ENCODE measurements at regions not wholly inside any gene's neighbourhood (a gene's known extent, or its start where the extent isn't known, plus 50 kb on each side); places are given as distances from the start of the nearest gene placed in this dataset.

DNA sequence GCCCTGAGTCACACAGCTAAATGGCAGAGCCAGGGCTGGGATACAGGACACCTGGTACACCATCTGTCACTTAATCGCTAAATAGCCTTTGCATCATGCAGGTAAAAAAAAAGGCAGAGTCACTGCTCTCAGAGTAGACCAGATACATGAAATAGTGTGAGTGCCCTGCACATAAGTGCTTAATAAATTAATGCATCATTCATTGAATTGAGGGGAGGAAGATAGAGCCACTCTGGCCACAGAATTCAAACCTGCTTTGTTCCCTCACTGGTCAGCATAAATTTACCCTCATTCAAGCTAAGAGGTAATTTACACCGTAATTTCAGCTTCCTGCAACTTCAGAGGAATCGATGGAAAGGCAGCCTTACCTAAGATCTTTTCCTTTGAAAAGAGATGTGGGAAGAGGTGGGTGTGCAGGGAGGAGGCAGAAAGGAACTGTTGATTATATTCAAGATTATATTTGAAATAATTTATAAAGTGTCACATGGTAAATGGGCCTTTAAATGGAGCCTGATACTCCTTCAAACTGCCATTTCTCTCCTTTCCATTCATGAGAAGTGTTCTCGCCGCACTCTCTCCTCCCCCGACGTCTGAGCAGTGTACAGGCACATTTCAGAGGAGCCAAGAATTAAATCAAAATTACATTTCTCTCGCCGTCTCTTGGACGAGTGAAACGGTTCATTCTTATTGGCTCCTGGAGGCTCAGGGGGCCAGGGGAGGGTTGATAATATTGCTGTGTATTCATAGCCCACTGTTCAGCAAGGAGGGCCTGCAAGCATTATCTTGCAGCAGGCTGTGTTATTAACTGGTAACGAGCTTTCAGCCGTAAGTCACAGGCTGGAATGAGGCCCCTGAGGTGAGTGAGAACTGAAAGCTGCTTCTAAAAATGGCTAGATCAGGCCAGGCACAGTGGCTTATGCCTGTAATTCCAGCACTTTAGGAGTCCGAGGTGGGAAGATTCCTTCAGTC lies 52.2 kb upstream of the HMGXB4 start:
- TF ChIP-seq, protein P1, sequence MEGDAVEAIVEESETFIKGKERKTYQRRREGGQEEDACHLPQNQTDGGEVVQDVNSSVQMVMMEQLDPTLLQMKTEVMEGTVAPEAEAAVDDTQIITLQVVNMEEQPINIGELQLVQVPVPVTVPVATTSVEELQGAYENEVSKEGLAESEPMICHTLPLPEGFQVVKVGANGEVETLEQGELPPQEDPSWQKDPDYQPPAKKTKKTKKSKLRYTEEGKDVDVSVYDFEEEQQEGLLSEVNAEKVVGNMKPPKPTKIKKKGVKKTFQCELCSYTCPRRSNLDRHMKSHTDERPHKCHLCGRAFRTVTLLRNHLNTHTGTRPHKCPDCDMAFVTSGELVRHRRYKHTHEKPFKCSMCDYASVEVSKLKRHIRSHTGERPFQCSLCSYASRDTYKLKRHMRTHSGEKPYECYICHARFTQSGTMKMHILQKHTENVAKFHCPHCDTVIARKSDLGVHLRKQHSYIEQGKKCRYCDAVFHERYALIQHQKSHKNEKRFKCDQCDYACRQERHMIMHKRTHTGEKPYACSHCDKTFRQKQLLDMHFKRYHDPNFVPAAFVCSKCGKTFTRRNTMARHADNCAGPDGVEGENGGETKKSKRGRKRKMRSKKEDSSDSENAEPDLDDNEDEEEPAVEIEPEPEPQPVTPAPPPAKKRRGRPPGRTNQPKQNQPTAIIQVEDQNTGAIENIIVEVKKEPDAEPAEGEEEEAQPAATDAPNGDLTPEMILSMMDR (IDR thresholded peaks at IDR 0.05; ENCODE audit: low read depth, low read length, missing input control), result no peak
- TF ChIP-seq RAD21 (IDR thresholded peaks at IDR 0.05), result no peak
- no peak for TF ChIP-seq TAF1 (conservative IDR thresholded peaks at IDR 0.05)
- TF ChIP-seq, protein P2, sequence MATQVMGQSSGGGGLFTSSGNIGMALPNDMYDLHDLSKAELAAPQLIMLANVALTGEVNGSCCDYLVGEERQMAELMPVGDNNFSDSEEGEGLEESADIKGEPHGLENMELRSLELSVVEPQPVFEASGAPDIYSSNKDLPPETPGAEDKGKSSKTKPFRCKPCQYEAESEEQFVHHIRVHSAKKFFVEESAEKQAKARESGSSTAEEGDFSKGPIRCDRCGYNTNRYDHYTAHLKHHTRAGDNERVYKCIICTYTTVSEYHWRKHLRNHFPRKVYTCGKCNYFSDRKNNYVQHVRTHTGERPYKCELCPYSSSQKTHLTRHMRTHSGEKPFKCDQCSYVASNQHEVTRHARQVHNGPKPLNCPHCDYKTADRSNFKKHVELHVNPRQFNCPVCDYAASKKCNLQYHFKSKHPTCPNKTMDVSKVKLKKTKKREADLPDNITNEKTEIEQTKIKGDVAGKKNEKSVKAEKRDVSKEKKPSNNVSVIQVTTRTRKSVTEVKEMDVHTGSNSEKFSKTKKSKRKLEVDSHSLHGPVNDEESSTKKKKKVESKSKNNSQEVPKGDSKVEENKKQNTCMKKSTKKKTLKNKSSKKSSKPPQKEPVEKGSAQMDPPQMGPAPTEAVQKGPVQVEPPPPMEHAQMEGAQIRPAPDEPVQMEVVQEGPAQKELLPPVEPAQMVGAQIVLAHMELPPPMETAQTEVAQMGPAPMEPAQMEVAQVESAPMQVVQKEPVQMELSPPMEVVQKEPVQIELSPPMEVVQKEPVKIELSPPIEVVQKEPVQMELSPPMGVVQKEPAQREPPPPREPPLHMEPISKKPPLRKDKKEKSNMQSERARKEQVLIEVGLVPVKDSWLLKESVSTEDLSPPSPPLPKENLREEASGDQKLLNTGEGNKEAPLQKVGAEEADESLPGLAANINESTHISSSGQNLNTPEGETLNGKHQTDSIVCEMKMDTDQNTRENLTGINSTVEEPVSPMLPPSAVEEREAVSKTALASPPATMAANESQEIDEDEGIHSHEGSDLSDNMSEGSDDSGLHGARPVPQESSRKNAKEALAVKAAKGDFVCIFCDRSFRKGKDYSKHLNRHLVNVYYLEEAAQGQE (IDR thresholded peaks at IDR 0.05), result no peak
- TF ChIP-seq, protein P3, sequence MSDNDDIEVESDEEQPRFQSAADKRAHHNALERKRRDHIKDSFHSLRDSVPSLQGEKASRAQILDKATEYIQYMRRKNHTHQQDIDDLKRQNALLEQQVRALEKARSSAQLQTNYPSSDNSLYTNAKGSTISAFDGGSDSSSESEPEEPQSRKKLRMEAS (IDR thresholded peaks at IDR 0.05), result no peak
- TF ChIP-seq, protein P4, sequence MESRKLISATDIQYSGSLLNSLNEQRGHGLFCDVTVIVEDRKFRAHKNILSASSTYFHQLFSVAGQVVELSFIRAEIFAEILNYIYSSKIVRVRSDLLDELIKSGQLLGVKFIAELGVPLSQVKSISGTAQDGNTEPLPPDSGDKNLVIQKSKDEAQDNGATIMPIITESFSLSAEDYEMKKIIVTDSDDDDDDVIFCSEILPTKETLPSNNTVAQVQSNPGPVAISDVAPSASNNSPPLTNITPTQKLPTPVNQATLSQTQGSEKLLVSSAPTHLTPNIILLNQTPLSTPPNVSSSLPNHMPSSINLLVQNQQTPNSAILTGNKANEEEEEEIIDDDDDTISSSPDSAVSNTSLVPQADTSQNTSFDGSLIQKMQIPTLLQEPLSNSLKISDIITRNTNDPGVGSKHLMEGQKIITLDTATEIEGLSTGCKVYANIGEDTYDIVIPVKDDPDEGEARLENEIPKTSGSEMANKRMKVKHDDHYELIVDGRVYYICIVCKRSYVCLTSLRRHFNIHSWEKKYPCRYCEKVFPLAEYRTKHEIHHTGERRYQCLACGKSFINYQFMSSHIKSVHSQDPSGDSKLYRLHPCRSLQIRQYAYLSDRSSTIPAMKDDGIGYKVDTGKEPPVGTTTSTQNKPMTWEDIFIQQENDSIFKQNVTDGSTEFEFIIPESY (IDR thresholded peaks at IDR 0.05), result no peak
- no peak for TF ChIP-seq SP1 (IDR thresholded peaks at IDR 0.05)

Measured in liver (tissue), 3 donors.